Upper lobe of left lung (tissue), 4 donors: ENCODE measurements at regions not wholly inside any gene's neighbourhood (a gene's known extent, or its start where the extent isn't known, plus 50 kb on each side); places are given as distances from the start of the nearest gene placed in this dataset.

ENCODE experiments used
- EP300 ChIP-seq, 4 donors: sonication (generic); formaldehyde crosslinking; IDR thresholded peaks; one replicate each; pipeline ENCODE4 v1.5.1; 2017; ENCODE audit warnings: antibody characterized with exemption in 4 of 4, control low read depth in 2 of 4
- POLR2AphosphoS5 ChIP-seq, 2 donors: sonication (generic); formaldehyde crosslinking; IDR thresholded peaks; one replicate each; pipeline ENCODE4 v1.5.1; 2017; ENCODE audit warnings: antibody characterized with exemption in 2 of 2
- TF ChIP-seq, protein P1 (sequence below), 6 experiments: fragments of 450-650 bp in 4 of 6; fragments of 200-600 bp in 2 of 6; sonication (generic) in 2 of 6; IDR thresholded peaks; one replicate each; pipeline ENCODE4 v1.5.1; 2016 to 2019; ENCODE audit warnings: antibody characterized with exemption in 6 of 6

DNA sequence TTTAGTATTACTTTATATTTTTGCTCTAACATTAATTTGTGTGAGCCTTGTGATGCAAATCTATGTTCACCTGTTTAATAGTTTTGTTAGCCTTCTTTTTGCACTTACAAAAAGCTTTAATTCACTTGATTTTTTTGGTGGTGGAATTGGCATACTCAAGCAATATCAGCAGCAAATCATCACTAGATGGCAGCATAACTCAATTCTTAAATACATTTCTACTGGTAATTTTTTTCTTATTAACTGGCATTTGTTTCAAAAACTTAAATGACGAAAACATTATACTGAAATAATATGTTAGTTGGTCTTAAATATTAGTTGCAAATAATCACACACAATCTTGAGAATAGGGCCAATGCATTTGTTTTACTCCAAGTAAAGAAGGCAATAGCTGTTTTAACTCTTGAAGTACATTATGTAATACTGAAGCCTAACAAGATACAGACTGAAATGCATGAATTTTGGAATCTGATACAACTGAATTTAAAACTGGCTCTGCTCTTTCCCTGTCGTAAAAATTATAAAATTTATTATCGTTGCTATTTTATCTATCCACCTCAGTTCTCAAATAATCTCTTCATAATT lies 151.5 kb downstream of the ATXN7L3B start:
- no peak for TF ChIP-seq EP300 (IDR thresholded peaks at IDR 0.05)
- TF ChIP-seq, protein P1, sequence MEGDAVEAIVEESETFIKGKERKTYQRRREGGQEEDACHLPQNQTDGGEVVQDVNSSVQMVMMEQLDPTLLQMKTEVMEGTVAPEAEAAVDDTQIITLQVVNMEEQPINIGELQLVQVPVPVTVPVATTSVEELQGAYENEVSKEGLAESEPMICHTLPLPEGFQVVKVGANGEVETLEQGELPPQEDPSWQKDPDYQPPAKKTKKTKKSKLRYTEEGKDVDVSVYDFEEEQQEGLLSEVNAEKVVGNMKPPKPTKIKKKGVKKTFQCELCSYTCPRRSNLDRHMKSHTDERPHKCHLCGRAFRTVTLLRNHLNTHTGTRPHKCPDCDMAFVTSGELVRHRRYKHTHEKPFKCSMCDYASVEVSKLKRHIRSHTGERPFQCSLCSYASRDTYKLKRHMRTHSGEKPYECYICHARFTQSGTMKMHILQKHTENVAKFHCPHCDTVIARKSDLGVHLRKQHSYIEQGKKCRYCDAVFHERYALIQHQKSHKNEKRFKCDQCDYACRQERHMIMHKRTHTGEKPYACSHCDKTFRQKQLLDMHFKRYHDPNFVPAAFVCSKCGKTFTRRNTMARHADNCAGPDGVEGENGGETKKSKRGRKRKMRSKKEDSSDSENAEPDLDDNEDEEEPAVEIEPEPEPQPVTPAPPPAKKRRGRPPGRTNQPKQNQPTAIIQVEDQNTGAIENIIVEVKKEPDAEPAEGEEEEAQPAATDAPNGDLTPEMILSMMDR (IDR thresholded peaks at IDR 0.05) = peak in 4 of 6 experiments; percentile 9 to 44 (median 31)
- TF ChIP-seq POLR2AphosphoS5 (IDR thresholded peaks at IDR 0.05) = no peak
